Hematopoietic multipotent progenitor cell treated with erythropoietin and hydrocortisone succinate and interleukin-3 and kit ligand, for 17 days (in vitro differentiated cells): ENCODE measurements at regions not wholly inside any gene's neighbourhood (a gene's known extent, or its start where the extent isn't known, plus 50 kb on each side); places are given as distances from the start of the nearest gene placed in this dataset.
"Not testable (repeated sequence)": the region's sequence is repeated elsewhere in the genome, so short reads cannot be mapped to it uniquely, and the experiment has no call there.

ENCODE experiments used
- DNase-seq: peaks from one replicate; pipeline ENCODE4 v3.0.0-alpha.2; 2015; ENCODE audit warnings: low spot score

GRCh38 chr3:84236261-84236660 is 722.5 kb upstream of the CADM2 start:
- no peak for DNase-seq

GRCh38 chr3:84245789-84246188 is 713.0 kb upstream of the CADM2 start:
- no peak for DNase-seq

GRCh38 chr3:84260596-84260995 is 698.2 kb upstream of the CADM2 start:
- DNase-seq = no peak

- no peak for DNase-seq
Measured at GRCh38 chr3:84265768-84266167, 693.0 kb upstream of the CADM2 start.

GRCh38 chr3:84275532-84275931 is 683.3 kb upstream of the CADM2 start:
- DNase-seq = no peak

- DNase-seq = no peak
Measured at GRCh38 chr3:84277562-84278224, 681.1 kb upstream of the CADM2 start.

- no peak for DNase-seq
Measured at GRCh38 chr3:84292128-84292527, 666.7 kb upstream of the CADM2 start.

- DNase-seq = no peak
Measured at GRCh38 chr3:84299329-84299728, 659.5 kb upstream of the CADM2 start.

GRCh38 chr3:84304214-84304613 is 654.6 kb upstream of the CADM2 start:
- DNase-seq = no peak

- DNase-seq = no peak
Measured at GRCh38 chr3:84307339-84307738, 651.5 kb upstream of the CADM2 start.

- DNase-seq = no peak
Measured at GRCh38 chr3:84308379-84308778, 650.4 kb upstream of the CADM2 start.

- no peak for DNase-seq
Measured at GRCh38 chr3:84318273-84318809, 640.4 kb upstream of the CADM2 start.

- not testable (repeated sequence) for DNase-seq
Measured at GRCh38 chr3:84365563-84366278, 593.1 kb upstream of the CADM2 start.
